ENCODE measurements at regions not wholly inside any gene's neighbourhood (a gene's known extent, or its start where the extent isn't known, plus 50 kb on each side); places are given as distances from the start of the nearest gene placed in this dataset.

DNA sequence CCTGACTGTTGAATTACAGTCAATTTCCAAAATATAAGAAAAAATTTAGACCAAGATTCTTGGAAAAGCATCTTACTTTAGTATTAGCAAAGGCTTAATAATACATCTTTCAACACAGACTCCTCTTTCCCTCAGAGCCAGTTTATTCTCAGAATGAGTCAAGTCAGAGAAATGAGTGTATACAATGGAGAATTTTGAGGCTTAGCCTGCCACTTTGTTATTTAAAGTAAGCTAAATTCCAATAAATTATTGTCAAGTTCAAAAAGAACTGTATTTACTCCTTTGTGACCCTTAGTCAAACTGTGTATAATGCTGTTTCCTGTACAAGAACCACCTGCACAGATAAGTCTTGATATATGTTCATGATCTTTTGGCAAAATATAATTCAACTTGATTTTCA, 428.5 kb upstream of the ITGA1 start:
- no peaks in the 10 kb centered on the region for H3K9me3 Mint-ChIP-seq (ENCODE audit: low read depth)
- no peak overlapping the region for H3K27ac Mint-ChIP-seq
- no peak overlapping the region for H3K4me3 Mint-ChIP-seq
- H3K4me1 Mint-ChIP-seq (ENCODE audit: low read depth) = no peaks in the 10 kb centered on the region
- H3K27me3 Mint-ChIP-seq = peaks cover 2% of the 10 kb centered on the region
- H3K36me3 Mint-ChIP-seq = no peaks in the 10 kb centered on the region

GRCh38 chr5:52360985-52361384, 426.7 kb upstream of the ITGA1 start:
- Mint-ChIP-seq H3K27me3 (peaks cover 2% of the 10 kb centered on the region), H3K9me3 (ENCODE audit: low read depth) (no peaks in the 10 kb centered on the region), H3K27ac (no peak overlapping the region), H3K36me3 (no peaks in the 10 kb centered on the region), H3K4me3 (no peak overlapping the region), H3K4me1 (ENCODE audit: low read depth) (no peaks in the 10 kb centered on the region)

DNA sequence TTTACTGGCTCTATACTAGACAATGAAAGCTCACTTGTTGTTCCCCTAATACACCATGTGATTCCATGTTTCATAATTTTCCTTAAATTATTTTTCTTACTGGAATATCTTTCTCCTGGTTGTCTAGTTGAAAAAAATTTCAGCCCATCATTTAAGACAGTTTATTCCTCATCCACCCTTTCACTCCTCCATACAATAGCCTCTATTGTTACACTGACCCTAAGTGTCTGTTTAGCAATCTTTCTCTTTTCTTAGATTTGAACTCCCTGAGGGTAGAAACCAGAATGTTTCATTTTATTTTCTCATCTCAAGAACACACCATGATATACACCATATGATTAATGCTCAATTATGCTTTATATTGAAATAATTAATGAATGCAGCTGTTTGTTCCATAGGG, 413.4 kb upstream of the ITGA1 start:
- Mint-ChIP-seq H3K9me3 (ENCODE audit: low read depth) (no peaks in the 10 kb centered on the region), H3K36me3 (no peaks in the 10 kb centered on the region), H3K4me1 (ENCODE audit: low read depth) (no peaks in the 10 kb centered on the region), H3K4me3 (no peak overlapping the region), H3K27me3 (no peaks in the 10 kb centered on the region), H3K27ac (no peak overlapping the region)

DNA sequence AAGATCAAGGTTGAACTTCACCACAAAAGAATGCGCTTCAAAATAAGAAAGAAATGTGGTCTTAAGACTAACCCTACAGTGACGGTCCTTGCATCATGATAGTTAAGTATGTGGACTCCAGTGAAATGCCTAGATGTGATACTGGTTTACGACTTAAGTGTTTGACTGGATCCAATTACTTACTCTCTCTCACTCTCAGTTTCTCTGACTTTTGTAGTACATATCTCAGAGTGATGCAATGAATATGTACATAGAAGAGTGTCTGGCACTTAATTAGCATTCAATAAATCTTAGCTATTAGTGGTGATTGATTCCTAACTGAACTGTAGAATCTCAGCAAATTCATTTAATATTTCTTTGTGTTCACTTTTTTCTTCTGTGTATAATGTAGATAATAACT, 411.7 kb upstream of the ITGA1 start:
- Mint-ChIP-seq H3K4me3 (no peak overlapping the region), H3K27me3 (no peaks in the 10 kb centered on the region), H3K9me3 (ENCODE audit: low read depth) (no peaks in the 10 kb centered on the region), H3K27ac (no peak overlapping the region), H3K36me3 (no peaks in the 10 kb centered on the region), H3K4me1 (ENCODE audit: low read depth) (no peaks in the 10 kb centered on the region)

DNA sequence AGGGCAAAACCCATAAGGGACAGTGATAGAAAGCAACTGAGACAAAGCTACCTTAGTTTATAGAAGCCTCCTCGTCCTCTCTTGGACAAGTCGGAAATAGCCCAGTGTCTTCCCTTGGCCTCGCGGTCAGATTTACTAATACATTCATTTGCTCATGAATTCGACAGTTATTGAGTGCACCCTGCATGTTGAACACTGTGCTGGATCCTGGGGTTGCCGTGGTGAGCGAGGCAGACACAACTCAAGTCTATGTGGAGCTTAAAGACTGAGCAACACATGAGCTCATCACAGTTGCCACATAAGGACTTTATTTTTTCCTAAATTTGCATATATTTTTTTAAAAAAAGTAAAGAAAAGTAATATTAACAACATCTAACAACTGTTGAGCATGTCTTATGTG, 411.1 kb upstream of the ITGA1 start:
- H3K9me3 Mint-ChIP-seq (ENCODE audit: low read depth) = no peaks in the 10 kb centered on the region
- H3K27ac Mint-ChIP-seq = no peak overlapping the region
- no peaks in the 10 kb centered on the region for H3K36me3 Mint-ChIP-seq
- H3K27me3 Mint-ChIP-seq = no peaks in the 10 kb centered on the region
- H3K4me3 Mint-ChIP-seq = no peak overlapping the region
- no peaks in the 10 kb centered on the region for H3K4me1 Mint-ChIP-seq (ENCODE audit: low read depth)

GRCh38 chr5:52378237-52378636, 409.5 kb upstream of the ITGA1 start:
- Mint-ChIP-seq H3K27me3 (no peaks in the 10 kb centered on the region), H3K36me3 (no peaks in the 10 kb centered on the region), H3K4me3 (no peak overlapping the region), H3K27ac (no peak overlapping the region), H3K4me1 (ENCODE audit: low read depth) (no peaks in the 10 kb centered on the region), H3K9me3 (ENCODE audit: low read depth) (no peaks in the 10 kb centered on the region)

GRCh38 chr5:52388349-52388748, 399.4 kb upstream of the ITGA1 start:
- Mint-ChIP-seq H3K27me3 (no peaks in the 10 kb centered on the region), H3K4me1 (ENCODE audit: low read depth) (no peaks in the 10 kb centered on the region), H3K9me3 (ENCODE audit: low read depth) (no peaks in the 10 kb centered on the region), H3K27ac (no peak overlapping the region), H3K4me3 (no peak overlapping the region), H3K36me3 (no peaks in the 10 kb centered on the region)

GRCh38 chr5:52392321-52392720, 395.4 kb upstream of the ITGA1 start:
- Mint-ChIP-seq H3K36me3 (no peaks in the 10 kb centered on the region), H3K4me1 (ENCODE audit: low read depth) (no peaks in the 10 kb centered on the region), H3K9me3 (ENCODE audit: low read depth) (no peaks in the 10 kb centered on the region), H3K4me3 (no peak overlapping the region), H3K27me3 (no peaks in the 10 kb centered on the region), H3K27ac (no peak overlapping the region)

DNA sequence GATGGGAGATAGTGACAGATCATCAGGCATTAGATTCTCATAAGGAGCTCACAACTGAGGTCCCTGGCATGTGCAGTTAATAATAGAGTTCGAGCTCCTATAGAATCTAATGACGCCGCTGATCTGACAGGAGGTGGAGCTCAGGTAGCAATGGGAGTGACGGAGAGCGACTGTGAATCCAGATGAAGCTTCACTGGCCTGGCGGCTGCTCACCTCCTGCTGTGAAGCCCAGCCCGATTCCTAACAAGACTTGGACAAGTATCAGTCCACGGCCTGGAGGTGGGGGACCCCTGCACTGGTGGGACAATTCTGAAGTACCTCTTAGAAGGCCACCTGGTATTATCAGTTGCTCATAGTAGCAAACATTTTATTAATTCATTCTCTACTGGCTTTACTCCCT, 377.9 kb upstream of the ITGA1 start:
- H3K27ac Mint-ChIP-seq = no peak overlapping the region
- no peaks in the 10 kb centered on the region for H3K36me3 Mint-ChIP-seq
- no peaks in the 10 kb centered on the region for H3K27me3 Mint-ChIP-seq
- H3K4me3 Mint-ChIP-seq = no peak overlapping the region
- peaks cover 4% of the 10 kb centered on the region for H3K9me3 Mint-ChIP-seq (ENCODE audit: low read depth)
- no peaks in the 10 kb centered on the region for H3K4me1 Mint-ChIP-seq (ENCODE audit: low read depth)

GRCh38 chr5:52419357-52419756, 368.4 kb upstream of the ITGA1 start:
- H3K4me3 Mint-ChIP-seq = no peak overlapping the region

DNA sequence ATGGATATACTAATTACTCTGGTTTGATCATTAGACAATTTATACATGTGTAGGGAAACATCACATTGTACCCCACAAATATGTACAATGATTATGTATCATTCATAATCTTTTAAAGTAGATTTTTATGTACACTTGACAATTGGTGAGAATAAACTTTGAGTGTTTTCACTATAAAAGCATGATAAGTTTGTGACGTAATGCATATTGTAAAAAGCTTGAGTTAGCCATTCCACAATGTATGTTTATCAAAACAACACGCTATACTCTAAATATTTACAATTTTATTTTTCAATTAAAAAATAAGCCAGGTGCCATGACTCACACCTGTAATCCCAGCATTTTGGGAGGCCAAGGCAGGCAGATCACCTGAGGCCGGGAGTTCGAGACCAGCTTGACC, 360.1 kb upstream of the ITGA1 start:
- Mint-ChIP-seq H3K4me3 (no peak overlapping the region), H3K36me3 (no peaks in the 10 kb centered on the region), H3K4me1 (ENCODE audit: low read depth) (no peaks in the 10 kb centered on the region), H3K27ac (no peak overlapping the region), H3K9me3 (ENCODE audit: low read depth) (peaks cover 3% of the 10 kb centered on the region), H3K27me3 (no peaks in the 10 kb centered on the region)

More at GRCh38 chr5:52419357-52419756, 368.4 kb upstream of the ITGA1 start:
- no peaks in the 10 kb centered on the region for H3K36me3 Mint-ChIP-seq
- no peak overlapping the region for H3K27ac Mint-ChIP-seq
- H3K4me1 Mint-ChIP-seq (ENCODE audit: low read depth) = no peaks in the 10 kb centered on the region
- H3K9me3 Mint-ChIP-seq (ENCODE audit: low read depth) = peaks cover 3% of the 10 kb centered on the region
- H3K27me3 Mint-ChIP-seq = no peaks in the 10 kb centered on the region

DNA sequence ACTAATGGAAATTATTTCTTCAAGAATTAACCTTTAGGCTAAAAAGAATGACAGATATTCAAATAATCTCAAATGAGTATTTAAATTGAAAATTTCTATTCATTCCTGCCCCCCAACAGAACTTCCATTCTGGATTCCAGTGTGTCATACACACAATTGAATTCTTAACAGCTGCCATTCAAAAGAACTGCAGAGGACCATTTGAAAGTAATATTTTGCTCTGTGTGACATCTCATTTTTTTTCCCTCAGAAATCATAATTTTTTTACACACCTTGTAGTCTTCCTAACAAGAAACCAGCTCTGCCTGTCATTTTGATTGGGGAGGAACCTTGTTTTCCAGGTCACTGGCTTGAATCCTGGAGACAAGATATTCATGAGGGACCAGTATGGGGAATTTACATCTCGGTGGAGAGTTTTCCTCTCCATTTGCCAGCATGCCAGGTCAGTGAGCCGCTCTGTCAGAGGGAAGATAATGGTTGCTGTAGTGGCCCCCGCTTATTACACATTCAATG, 358.7 kb upstream of the ITGA1 start:
- H3K27me3 Mint-ChIP-seq = no peaks in the 10 kb centered on the region
- no peak overlapping the region for H3K4me3 Mint-ChIP-seq
- no peaks in the 10 kb centered on the region for H3K36me3 Mint-ChIP-seq
- no peaks in the 10 kb centered on the region for H3K4me1 Mint-ChIP-seq (ENCODE audit: low read depth)
- H3K9me3 Mint-ChIP-seq (ENCODE audit: low read depth) = no peaks in the 10 kb centered on the region
- H3K27ac Mint-ChIP-seq = no peak overlapping the region

GRCh38 chr5:52441768-52442167, 345.9 kb upstream of the ITGA1 start:
- Mint-ChIP-seq H3K4me3 (no peak overlapping the region), H3K4me1 (ENCODE audit: low read depth) (no peaks in the 10 kb centered on the region), H3K9me3 (ENCODE audit: low read depth) (peaks cover 3% of the 10 kb centered on the region), H3K27me3 (no peaks in the 10 kb centered on the region), H3K27ac (no peak overlapping the region), H3K36me3 (no peaks in the 10 kb centered on the region)

DNA sequence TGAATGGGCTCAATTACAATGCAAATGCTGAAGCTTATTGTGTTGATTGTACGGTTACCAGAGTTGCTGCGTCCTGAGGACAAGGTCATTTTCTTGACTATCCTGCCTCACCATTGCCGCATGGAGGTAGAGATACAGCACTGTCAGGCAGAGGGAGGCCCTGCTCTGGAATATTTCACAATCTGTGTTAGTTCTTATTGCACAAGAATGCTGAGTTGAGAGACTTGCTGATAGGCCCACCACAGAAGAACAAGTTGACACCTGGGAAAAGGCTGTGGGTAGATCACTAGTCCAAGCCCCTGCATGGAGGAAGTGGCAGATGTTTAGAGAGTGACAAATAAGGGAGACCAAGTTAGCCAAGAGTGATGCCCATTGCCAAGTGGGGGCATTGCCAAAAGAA, 344.5 kb upstream of the ITGA1 start:
- H3K9me3 Mint-ChIP-seq (ENCODE audit: low read depth) = peaks cover 3% of the 10 kb centered on the region
- no peaks in the 10 kb centered on the region for H3K4me1 Mint-ChIP-seq (ENCODE audit: low read depth)
- no peaks in the 10 kb centered on the region for H3K27me3 Mint-ChIP-seq
- H3K36me3 Mint-ChIP-seq = no peaks in the 10 kb centered on the region
- H3K27ac Mint-ChIP-seq = no peak overlapping the region
- H3K4me3 Mint-ChIP-seq = no peak overlapping the region

DNA sequence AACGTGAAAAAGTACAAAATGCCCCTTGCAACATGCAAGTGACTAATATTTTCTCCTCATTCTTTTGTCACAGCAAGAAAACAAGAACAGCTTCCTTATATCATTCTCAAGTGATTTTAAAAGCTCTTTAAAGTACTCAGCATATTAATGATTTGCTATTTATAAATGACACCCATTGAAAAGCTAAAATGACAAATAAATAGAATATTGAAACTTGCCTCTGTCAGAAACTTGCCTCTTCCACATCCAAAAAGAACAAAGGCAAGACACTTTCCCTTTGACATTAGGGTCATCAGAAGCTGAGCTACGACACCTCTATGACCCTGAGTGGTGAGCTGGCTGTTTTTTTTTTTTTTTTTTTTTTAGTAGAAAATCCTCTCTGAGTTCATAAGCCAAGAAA, 339.6 kb upstream of the ITGA1 start:
- Mint-ChIP-seq H3K9me3 (ENCODE audit: low read depth) (peaks cover 3% of the 10 kb centered on the region), H3K4me1 (ENCODE audit: low read depth) (no peaks in the 10 kb centered on the region), H3K4me3 (no peak overlapping the region), H3K27ac (no peak overlapping the region), H3K27me3 (no peaks in the 10 kb centered on the region), H3K36me3 (no peaks in the 10 kb centered on the region)

- Mint-ChIP-seq H3K4me1 (ENCODE audit: low read depth) (no peaks in the 10 kb centered on the region), H3K4me3 (no peak overlapping the region), H3K27ac (no peak overlapping the region), H3K27me3 (peaks cover under 1% of the 10 kb centered on the region), H3K9me3 (ENCODE audit: low read depth) (no peaks in the 10 kb centered on the region), H3K36me3 (no peaks in the 10 kb centered on the region)
Measured at GRCh38 chr5:52449516-52449915, 338.2 kb upstream of the ITGA1 start.

Data from activated naive CD8-positive, alpha-beta T cell (primary cell).